ENCODE measurements at regions not wholly inside any gene's neighbourhood (a gene's known extent, or its start where the extent isn't known, plus 50 kb on each side); places are given as distances from the start of the nearest gene placed in this dataset.

GRCh38 chr2:18062892-18063291 lies 184.4 kb downstream of the KCNS3 start:
- TF ChIP-seq OSR1 (CRISPR knock-in tag; IDR thresholded peaks at IDR 0.05) (no peak), ZC3H10 (CRISPR knock-in tag; IDR thresholded peaks at IDR 0.05) (no peak), CREB5 (CRISPR knock-in tag; IDR thresholded peaks at IDR 0.05; ENCODE audit: low read depth) (no peak), ZNF565 (CRISPR knock-in tag; conservative IDR thresholded peaks at IDR 0.05; ENCODE audit: low read depth) (no peak), SNAI2 (CRISPR knock-in tag; IDR thresholded peaks at IDR 0.05) (no peak)
